ENCODE measurements at regions not wholly inside any gene's neighbourhood (a gene's known extent, or its start where the extent isn't known, plus 50 kb on each side); places are given as distances from the start of the nearest gene placed in this dataset.

DNA sequence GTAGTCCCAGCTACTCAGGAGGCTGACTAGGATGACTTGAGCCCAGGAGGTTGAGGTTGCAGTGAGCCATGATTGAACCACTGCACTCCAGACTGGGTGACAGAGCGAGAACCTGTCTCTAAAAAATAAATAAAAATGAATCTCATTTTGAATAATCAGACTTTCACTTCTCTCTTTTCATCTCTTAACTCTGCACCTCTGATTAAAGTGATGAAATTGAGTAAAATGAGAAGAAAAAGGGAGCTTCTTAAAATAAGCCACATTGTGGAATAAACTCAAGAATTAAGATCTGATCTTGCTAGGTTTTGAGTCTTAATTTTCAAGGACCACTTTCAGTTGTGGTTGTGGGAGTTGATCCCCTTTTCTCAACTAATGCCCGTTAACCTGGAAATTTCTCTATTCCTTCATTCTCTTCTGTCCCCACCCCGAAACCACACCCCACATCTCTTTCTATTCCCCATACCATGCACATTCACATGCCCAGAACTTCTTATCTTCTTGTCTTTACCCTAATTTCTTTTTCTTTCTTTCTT, 70.9 kb upstream of the ETV6 start:
- intact Hi-C loops (cut with DNase I), result no loop called here
- DNase-seq (no peak), FAIRE-seq (no peak)
- Histone ChIP-seq H3K9ac (ENCODE audit: low read length in 3 of 3) (no peak overlapping the region), H3K9me3 (ENCODE audit: control insufficient read depth in 2 of 3, insufficient read depth in 1 of 3, low read length in 3 of 3) (no peaks in the 10 kb centered on the region), H3K27ac (ENCODE audit: low read depth in 2 of 2, low read length in 2 of 2) (no peak overlapping the region), H3K4me3 (ENCODE audit: low read length in 3 of 3) (no peak overlapping the region), H3K36me3 (ENCODE audit: control insufficient read depth in 2 of 3, insufficient read depth in 3 of 3, low read length in 3 of 3) (no peaks in the 10 kb centered on the region), H3K27me3 (ENCODE audit: control insufficient read depth, insufficient read depth, low read length) (no peaks in the 10 kb centered on the region), H3K4me1 (ENCODE audit: control insufficient read depth in 2 of 3, insufficient read depth in 2 of 3, low read depth in 1 of 3, low read length in 3 of 3) (no peaks in the 10 kb centered on the region)
- no peak for TF ChIP-seq CTCF (IDR thresholded peaks at IDR 0.05; ENCODE audit: borderline replicate concordance, extremely low read depth, insufficient read depth)

GRCh38 chr12:11580125-11580751, 69.2 kb upstream of the ETV6 start:
- DNase-seq (no peak), FAIRE-seq (no peak)
- H3K4me1 ChIP-seq (ENCODE audit: control insufficient read depth in 2 of 3, insufficient read depth in 2 of 3, low read depth in 1 of 3, low read length in 3 of 3), result no peaks in the 10 kb centered on the region
- intact Hi-C loops (cut with DNase I), result loop anchor here (5.0 to 10.0 kb wide), 2 partner anchors 452 to 745 kb away; no protein-coding TSS in a partner anchor
- no peaks in the 10 kb centered on the region for H3K27me3 ChIP-seq (ENCODE audit: control insufficient read depth, insufficient read depth, low read length)
- H3K9me3 ChIP-seq (ENCODE audit: control insufficient read depth in 2 of 3, insufficient read depth in 1 of 3, low read length in 3 of 3), result no peaks in the 10 kb centered on the region
- TF ChIP-seq CTCF (IDR thresholded peaks at IDR 0.05; ENCODE audit: borderline replicate concordance, extremely low read depth, insufficient read depth), result no peak
- no peak overlapping the region for H3K4me3 ChIP-seq (ENCODE audit: low read length in 3 of 3)
- no peak overlapping the region for H3K9ac ChIP-seq (ENCODE audit: low read length in 3 of 3)
- no peaks in the 10 kb centered on the region for H3K36me3 ChIP-seq (ENCODE audit: control insufficient read depth in 2 of 3, insufficient read depth in 3 of 3, low read length in 3 of 3)
- no peak overlapping the region for H3K27ac ChIP-seq (ENCODE audit: low read depth in 2 of 2, low read length in 2 of 2)

DNA sequence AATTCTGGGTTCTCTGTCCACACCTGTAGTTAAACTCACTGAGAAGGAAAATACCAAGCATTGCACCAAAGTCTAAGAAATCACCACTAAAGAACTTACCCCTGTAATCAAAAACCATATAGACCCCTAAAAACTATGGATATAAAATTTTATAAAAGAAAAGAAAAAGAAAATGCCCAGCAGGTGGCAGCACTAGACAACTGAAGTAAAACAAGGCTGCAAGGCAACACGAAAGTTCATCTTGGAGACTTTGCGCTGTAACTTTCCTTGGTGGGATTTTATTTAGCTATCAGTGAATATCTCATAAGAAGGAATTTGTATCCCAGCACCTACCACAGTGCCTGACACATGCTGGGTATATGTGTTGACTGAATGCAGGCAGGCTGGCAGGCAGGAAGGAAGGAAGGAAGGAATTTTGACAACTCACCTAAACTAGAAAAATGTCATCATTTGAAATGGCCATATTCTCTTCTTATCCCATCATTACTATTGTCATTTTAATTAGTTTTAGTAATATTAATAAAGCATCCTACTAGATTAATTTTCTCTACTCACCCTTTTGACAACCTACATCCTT, 68.2 kb upstream of the ETV6 start:
- Histone ChIP-seq H3K9ac (ENCODE audit: low read length in 3 of 3) (no peak overlapping the region), H3K27me3 (ENCODE audit: control insufficient read depth, insufficient read depth, low read length) (no peaks in the 10 kb centered on the region), H3K27ac (ENCODE audit: low read depth in 2 of 2, low read length in 2 of 2) (no peak overlapping the region), H3K4me3 (ENCODE audit: low read length in 3 of 3) (no peak overlapping the region), H3K4me1 (ENCODE audit: control insufficient read depth in 2 of 3, insufficient read depth in 2 of 3, low read depth in 1 of 3, low read length in 3 of 3) (no peaks in the 10 kb centered on the region), H3K9me3 (ENCODE audit: control insufficient read depth in 2 of 3, insufficient read depth in 1 of 3, low read length in 3 of 3) (no peaks in the 10 kb centered on the region), H3K36me3 (ENCODE audit: control insufficient read depth in 2 of 3, insufficient read depth in 3 of 3, low read length in 3 of 3) (no peaks in the 10 kb centered on the region)
- peak; percentile 54 for TF ChIP-seq CTCF (IDR thresholded peaks at IDR 0.05; ENCODE audit: borderline replicate concordance, extremely low read depth, insufficient read depth)
- FAIRE-seq, result peak; percentile 87
- DNase-seq, result peak in 4 of 5 donors; percentile 48 to 89 (median 72)
- intact Hi-C loops (cut with DNase I), result loop anchor here (5.0 to 10.0 kb wide), 2 partner anchors 451 to 744 kb away; no protein-coding TSS in a partner anchor
